Subcutaneous abdominal adipose tissue (tissue), 5 donors: ENCODE measurements at regions not wholly inside any gene's neighbourhood (a gene's known extent, or its start where the extent isn't known, plus 50 kb on each side); places are given as distances from the start of the nearest gene placed in this dataset.

Experiments
- H3K27ac ChIP-seq: one replicate; pipeline ENCODE4 v1.7.0; 2013; ENCODE audit warnings: low read depth, mild to moderate bottlenecking, inconsistent platforms, low read length, moderate library complexity
- H3K27me3 ChIP-seq, 5 donors: one replicate each; pipeline ENCODE4 v1.7.0; 2013; ENCODE audit warnings: low read length in 5 of 5, inconsistent platforms in 1 of 5; ENCODE audit not compliant: control insufficient read depth in 5 of 5, insufficient read depth in 4 of 5
- H3K36me3 ChIP-seq, 5 donors: one replicate each; pipeline ENCODE4 v1.7.0; 2013; ENCODE audit warnings: low read length in 5 of 5; ENCODE audit not compliant: control insufficient read depth in 5 of 5, insufficient read depth in 5 of 5
- H3K4me1 ChIP-seq, 5 donors: one replicate each; pipeline ENCODE4 v1.7.0; 2013; ENCODE audit warnings: low read length in 5 of 5, mild to moderate bottlenecking in 3 of 5, moderate library complexity in 1 of 5; ENCODE audit not compliant: control insufficient read depth in 5 of 5, insufficient read depth in 5 of 5
- H3K4me3 ChIP-seq, 5 donors: one replicate each; pipeline ENCODE4 v1.7.0; 2013; ENCODE audit warnings: low read length in 5 of 5, low read depth in 1 of 5
- H3K9ac ChIP-seq, 5 donors: one replicate each; pipeline ENCODE4 v1.7.0; 2013; ENCODE audit warnings: low read length in 5 of 5, mild to moderate bottlenecking in 4 of 5, moderate library complexity in 3 of 5
- H3K9me3 ChIP-seq, 5 donors: one replicate each; pipeline ENCODE4 v1.7.0; 2013; ENCODE audit warnings: low read length in 5 of 5; ENCODE audit not compliant: control insufficient read depth in 5 of 5
- donor health status: healthy.
- donor health status: healthy.
- donor health status: healthy.
- donor health status: healthy.
- donor health status: healthy.

DNA sequence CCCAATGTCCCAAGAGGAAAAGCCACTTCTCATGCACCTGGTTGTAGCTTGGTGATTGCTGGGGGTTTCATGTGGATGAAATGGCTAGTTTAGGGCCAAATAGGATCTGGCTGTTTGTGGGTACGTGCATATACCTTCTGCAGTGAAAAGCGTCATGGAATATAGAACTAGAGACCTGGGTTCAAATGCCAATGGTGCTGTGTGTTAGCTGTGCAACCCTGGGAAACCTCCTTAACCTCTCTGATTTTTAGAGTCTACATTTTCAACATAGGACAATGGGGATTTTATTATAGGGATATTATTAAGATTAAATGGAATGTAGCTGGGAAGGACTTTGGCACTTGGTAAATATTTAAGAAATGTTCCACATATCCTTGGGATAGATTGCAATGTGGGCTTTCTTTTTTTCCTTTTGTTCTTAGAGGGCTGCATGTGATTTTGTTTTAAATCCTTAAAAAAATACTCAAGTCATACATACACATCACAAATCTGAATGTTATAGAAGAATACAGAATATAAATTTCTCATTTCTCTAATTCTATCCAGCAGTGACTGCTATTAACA, 112.6 kb upstream of the E2F8 start:
- Histone ChIP-seq H3K27ac (no peak overlapping the region), H3K9me3 (no peaks in the 10 kb centered on the region), H3K36me3 (no peaks in the 10 kb centered on the region), H3K9ac (no peak overlapping the region), H3K27me3 (peaks cover 0 to 31% (median 17%) of the 10 kb centered on the region in 5 donors), H3K4me3 (no peak overlapping the region), H3K4me1 (peaks cover 0 to 14% (median 4%) of the 10 kb centered on the region in 5 donors)

DNA sequence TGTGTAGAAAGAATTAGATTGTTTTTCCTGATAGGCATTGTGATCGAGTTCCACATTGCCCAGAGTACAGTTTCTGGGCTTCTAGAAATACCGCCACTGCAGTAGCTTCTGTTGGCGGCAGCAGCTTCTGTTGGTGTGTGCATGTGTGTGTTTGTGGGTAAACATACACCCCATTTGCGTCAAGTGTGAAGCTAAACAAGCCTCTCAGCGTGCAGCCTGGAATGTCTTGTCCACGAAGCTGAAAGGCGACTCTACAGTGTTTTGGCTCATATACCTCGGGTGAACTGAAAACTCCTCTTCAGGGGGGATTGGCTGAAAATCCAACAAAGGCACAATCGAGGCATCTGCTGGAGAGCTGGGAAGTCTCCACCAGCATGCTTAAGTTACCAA, 112.0 kb upstream of the E2F8 start:
- H3K9ac ChIP-seq: no peak overlapping the region
- peaks cover 1 to 18% (median 8%) of the 10 kb centered on the region in 5 donors for H3K4me1 ChIP-seq
- H3K27me3 ChIP-seq: peaks cover 0 to 31% (median 14%) of the 10 kb centered on the region in 5 donors

GRCh38 chr11:19352072-19352770, 111.5 kb upstream of the E2F8 start:
- no peaks in the 10 kb centered on the region for H3K9me3 ChIP-seq
- no peak overlapping the region for H3K27ac ChIP-seq
- H3K27me3 ChIP-seq: peaks cover 0 to 31% (median 14%) of the 10 kb centered on the region in 5 donors
- no peak overlapping the region for H3K4me3 ChIP-seq
- H3K36me3 ChIP-seq: no peaks in the 10 kb centered on the region
- H3K9ac ChIP-seq: no peak overlapping the region
- H3K4me1 ChIP-seq: peaks cover 2 to 22% (median 13%) of the 10 kb centered on the region in 5 donors

More for the DNA sequence above, 112.0 kb upstream of the E2F8 start:
- no peak overlapping the region for H3K4me3 ChIP-seq
- H3K36me3 ChIP-seq: no peaks in the 10 kb centered on the region
- no peak overlapping the region for H3K27ac ChIP-seq
- H3K9me3 ChIP-seq: no peaks in the 10 kb centered on the region

DNA sequence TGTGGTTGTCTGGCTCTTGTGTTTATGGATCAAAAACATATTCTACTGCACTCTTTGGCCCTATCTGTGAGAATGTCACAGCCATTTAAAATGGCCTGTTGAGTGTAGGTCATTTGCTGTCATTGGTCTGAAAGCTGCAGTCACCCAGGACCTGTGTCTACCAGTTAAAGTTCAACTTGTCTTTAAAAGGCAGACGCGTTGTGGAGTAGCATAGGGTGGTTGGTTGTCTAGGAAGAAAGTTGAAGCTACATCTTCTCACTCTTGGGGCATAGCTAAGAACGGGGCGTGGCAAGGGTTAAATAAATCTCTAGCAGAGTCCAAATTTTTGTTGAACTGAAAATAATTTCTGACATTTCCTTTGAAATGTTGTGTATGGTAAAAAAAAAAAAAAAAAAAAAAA, 110.7 kb upstream of the E2F8 start:
- H3K4me1 ChIP-seq: peaks cover 2 to 29% (median 20%) of the 10 kb centered on the region in 5 donors
- H3K27ac ChIP-seq: no peak overlapping the region
- H3K27me3 ChIP-seq: peaks cover 0 to 32% (median 17%) of the 10 kb centered on the region in 5 donors
- no peaks in the 10 kb centered on the region for H3K9me3 ChIP-seq
- no peak overlapping the region for H3K9ac ChIP-seq
- no peaks in the 10 kb centered on the region for H3K36me3 ChIP-seq
- no peak overlapping the region for H3K4me3 ChIP-seq

DNA sequence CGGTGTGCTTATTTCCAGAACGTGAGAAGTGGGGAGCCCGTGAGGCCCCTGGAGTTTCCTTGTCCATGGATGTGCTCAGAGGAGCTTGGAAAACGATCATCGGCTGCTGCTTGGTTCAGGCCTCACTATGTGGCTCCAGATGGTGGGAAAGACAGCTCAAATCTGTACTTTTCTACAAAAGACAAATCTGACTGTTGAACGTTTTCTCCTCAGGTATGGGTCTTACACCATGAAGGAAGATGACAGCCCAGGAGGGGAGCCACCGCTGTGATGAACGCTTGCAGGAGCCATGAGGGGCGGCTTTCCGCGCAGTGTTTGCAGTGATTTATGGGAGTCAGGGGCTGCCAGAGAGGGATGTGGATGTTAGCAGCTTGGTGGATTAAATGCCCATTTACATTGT, 109.4 kb upstream of the E2F8 start:
- Histone ChIP-seq H3K9ac (no peak overlapping the region), H3K27me3 (peaks cover 11 to 38% (median 23%) of the 10 kb centered on the region in 5 donors), H3K4me3 (no peak overlapping the region), H3K36me3 (no peaks in the 10 kb centered on the region), H3K4me1 (peaks cover 4 to 41% (median 33%) of the 10 kb centered on the region in 5 donors), H3K9me3 (no peaks in the 10 kb centered on the region), H3K27ac (no peak overlapping the region)

DNA sequence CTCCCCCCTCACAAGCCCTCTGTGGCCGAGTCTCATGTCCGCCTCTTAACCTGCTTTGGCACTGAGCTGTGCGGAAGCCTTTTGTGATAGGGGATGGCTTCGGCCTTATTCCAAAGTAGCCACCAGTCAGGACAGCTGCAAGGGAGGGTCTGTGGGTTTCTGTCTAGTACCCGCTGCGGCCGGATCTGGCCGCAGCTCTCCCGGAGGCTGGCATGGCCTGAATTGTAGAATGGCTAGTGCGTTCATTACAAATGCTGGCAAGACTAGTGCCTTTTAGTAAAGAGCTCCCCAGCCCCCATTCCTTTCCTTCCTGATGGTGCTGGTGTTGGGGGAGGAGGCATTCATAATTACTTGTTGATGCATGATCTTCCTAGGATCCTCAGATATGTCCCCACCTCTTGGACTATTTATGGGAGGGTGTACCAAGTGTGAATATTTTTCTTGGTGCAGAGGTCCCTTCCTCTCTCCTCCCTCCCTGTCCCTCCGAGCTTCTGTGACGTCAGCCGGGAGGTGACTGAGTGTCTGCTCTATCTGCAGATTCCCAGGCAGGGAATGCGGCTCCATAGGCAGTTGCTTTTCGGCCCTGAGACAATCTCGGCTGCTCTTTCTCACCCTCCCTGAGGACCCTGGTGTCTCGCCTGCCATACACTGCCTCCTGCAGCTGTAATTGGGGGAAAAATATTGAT, 108.7 kb upstream of the E2F8 start:
- no peak overlapping the region for H3K27ac ChIP-seq
- peaks cover 4 to 45% (median 37%) of the 10 kb centered on the region in 5 donors for H3K4me1 ChIP-seq
- H3K36me3 ChIP-seq: no peaks in the 10 kb centered on the region
- peaks cover 17 to 45% (median 30%) of the 10 kb centered on the region in 5 donors for H3K27me3 ChIP-seq
- H3K9ac ChIP-seq: no peak overlapping the region
- H3K4me3 ChIP-seq: no peak overlapping the region
- no peaks in the 10 kb centered on the region for H3K9me3 ChIP-seq

GRCh38 chr11:19347911-19348310, 107.2 kb upstream of the E2F8 start:
- peaks cover 22 to 51% (median 35%) of the 10 kb centered on the region in 5 donors for H3K27me3 ChIP-seq
- peaks cover 4 to 45% (median 37%) of the 10 kb centered on the region in 5 donors for H3K4me1 ChIP-seq

DNA sequence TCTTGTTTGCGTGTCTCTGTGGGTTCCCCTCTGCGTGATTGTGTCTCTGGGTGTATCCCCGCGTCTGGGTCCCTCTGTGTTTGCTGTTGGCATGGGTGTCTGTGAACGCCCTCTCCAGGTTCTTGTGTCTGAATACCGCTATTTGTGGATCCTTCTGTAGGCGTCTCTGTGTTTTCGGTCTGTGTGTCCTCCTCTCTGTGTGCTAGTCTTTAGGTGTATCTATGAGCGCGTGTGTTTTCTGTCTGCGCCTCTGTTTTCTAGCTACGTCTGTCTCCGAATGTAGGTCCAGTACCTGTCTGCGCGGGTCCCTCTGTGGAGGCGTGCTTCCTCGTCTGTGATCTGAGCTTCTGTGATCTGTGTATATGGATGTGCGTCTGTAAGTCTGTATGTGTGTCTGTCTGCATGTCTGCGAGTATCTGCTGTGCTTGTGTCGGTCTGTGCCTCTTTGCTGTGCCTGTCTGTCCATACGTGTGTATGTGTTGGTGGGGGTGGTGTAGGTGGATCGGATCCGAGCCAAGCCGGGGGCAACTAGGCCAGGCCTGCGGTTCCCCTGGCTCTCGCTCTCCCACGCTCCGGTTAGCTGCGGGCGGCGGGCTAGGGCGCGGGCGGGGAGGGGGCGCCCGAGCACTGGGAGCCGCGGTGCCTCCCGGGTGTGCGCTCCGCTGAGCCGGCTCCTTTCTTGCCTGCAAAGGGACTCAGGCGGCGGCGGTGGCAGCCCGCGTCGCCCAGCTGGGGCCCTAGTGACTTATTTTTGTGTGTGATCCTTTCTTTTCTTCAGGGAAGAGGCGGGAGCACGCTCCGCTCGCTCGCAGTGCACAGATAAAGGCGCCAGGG, 105.3 kb upstream of the E2F8 start:
- no peak overlapping the region for H3K27ac ChIP-seq
- H3K4me3 ChIP-seq: peak overlapping the region; percentile 40 to 62 (median 56)
- peak overlapping the region in 3 of 5 donors; percentile 26 to 49 (median 28) for H3K9ac ChIP-seq

More at GRCh38 chr11:19347911-19348310, 107.2 kb upstream of the E2F8 start:
- H3K27ac ChIP-seq: no peak overlapping the region
- H3K9ac ChIP-seq: no peak overlapping the region
- no peak overlapping the region for H3K4me3 ChIP-seq
- H3K36me3 ChIP-seq: no peaks in the 10 kb centered on the region
- H3K9me3 ChIP-seq: no peaks in the 10 kb centered on the region

DNA sequence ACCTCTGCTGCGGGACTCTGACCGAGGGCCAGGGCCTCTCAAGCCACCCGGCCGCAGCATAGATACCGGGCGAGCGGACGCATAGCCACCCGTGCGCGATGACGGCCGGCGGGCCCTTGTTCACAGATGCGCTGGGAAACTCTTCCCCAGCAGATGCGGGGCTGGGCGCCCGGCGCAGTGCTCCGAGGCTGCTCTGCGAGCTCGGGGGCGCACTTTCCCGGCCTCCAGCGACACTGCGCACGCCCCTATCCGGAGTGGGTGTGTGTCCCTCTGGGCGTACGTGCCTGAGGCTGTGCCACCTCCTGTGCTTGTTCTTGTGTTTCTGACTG, 104.7 kb upstream of the E2F8 start:
- H3K36me3 ChIP-seq: no peaks in the 10 kb centered on the region
- peaks cover 4 to 45% (median 37%) of the 10 kb centered on the region in 5 donors for H3K4me1 ChIP-seq
- H3K27me3 ChIP-seq: peaks cover 22 to 43% (median 39%) of the 10 kb centered on the region in 5 donors
- H3K9ac ChIP-seq: peak overlapping the region in 1 of 5 donors; percentile 49
- H3K27ac ChIP-seq: no peak overlapping the region
- peak overlapping the region; percentile 40 to 62 (median 56) for H3K4me3 ChIP-seq
- H3K9me3 ChIP-seq: no peaks in the 10 kb centered on the region

More for the DNA sequence above, 105.3 kb upstream of the E2F8 start:
- Histone ChIP-seq H3K9me3 (no peaks in the 10 kb centered on the region), H3K36me3 (no peaks in the 10 kb centered on the region), H3K27me3 (peaks cover 22 to 47% (median 38%) of the 10 kb centered on the region in 5 donors), H3K4me1 (peaks cover 4 to 45% (median 37%) of the 10 kb centered on the region in 5 donors)
